ENCODE measurements at regions not wholly inside any gene's neighbourhood (a gene's known extent, or its start where the extent isn't known, plus 50 kb on each side); places are given as distances from the start of the nearest gene placed in this dataset.

Small RNA genes lying in the stretch of these regions (small RNA-seq; reads per million reads assigned to genes)
- gene RF00108: 0 to 0.06 reads per million in 2 donors
- 0 reads per million in 2 donors for gene RNY3P9
- gene RPL17P51: 0 reads per million in 2 donors

Measured in Peyer's patch (tissue), 2 donors.